T47D (cell line): ENCODE measurements at regions not wholly inside any gene's neighbourhood (a gene's known extent, or its start where the extent isn't known, plus 50 kb on each side); places are given as distances from the start of the nearest gene placed in this dataset.
"Not testable (repeated sequence)": the region's sequence is repeated elsewhere in the genome, so short reads cannot be mapped to it uniquely, and the experiment has no call there.

Source experiments
- DNase-seq, 2 experiments: peaks; one replicate each; pipeline versions ENCODE4 v3.0.0 to v3.0.0-alpha.2; 2011 to 2012; ENCODE audit warnings: low read depth in 1 of 2, low spot score in 1 of 2
- JUND ChIP-seq: IDR thresholded peaks from 2 replicates; pipeline ENCODE4 v1.6.1; 2012; ENCODE audit warnings: low read depth
- in situ Hi-C: cut with HindIII; loops from 2 replicates; pipeline ENCODE4 v1.10.0; 2016; ENCODE audit warnings: low sequenced_read_pairs, low pct_unique_long_range_greater_than_20kb

GRCh38 chr9:82763656-82764055 lies 299.3 kb downstream of the RASEF start:
- in situ Hi-C loops: no loop called here
- peak; percentile 7 to 52 for DNase-seq
- no peak for TF ChIP-seq JUND

- no peak for TF ChIP-seq JUND
- in situ Hi-C loops: no loop called here
- DNase-seq: no peak
Observed at GRCh38 chr9:82764061-82764668, 298.8 kb downstream of the RASEF start.

GRCh38 chr9:82774707-82775231 lies 288.2 kb downstream of the RASEF start:
- DNase-seq, in situ Hi-C loops: not testable (repeated sequence)

GRCh38 chr9:82776508-82776907 lies 286.4 kb downstream of the RASEF start:
- TF ChIP-seq JUND: no peak
- in situ Hi-C loops: no loop called here
- DNase-seq: no peak

GRCh38 chr9:82777366-82777765 lies 285.6 kb downstream of the RASEF start:
- in situ Hi-C loops: no loop called here
- no peak for TF ChIP-seq JUND
- DNase-seq: no peak

GRCh38 chr9:82778923-82779322 lies 284.0 kb downstream of the RASEF start:
- DNase-seq, in situ Hi-C loops: not testable (repeated sequence)

GRCh38 chr9:82780017-82780416 lies 282.9 kb downstream of the RASEF start:
- no peak for DNase-seq
- in situ Hi-C loops: no loop called here

GRCh38 chr9:82781921-82782392 lies 281.0 kb downstream of the RASEF start:
- no peak for TF ChIP-seq JUND
- DNase-seq: no peak
- in situ Hi-C loops: no loop called here

More at GRCh38 chr9:82780017-82780416, 282.9 kb downstream of the RASEF start:
- no peak for TF ChIP-seq JUND

GRCh38 chr9:82783045-82783444 lies 279.9 kb downstream of the RASEF start:
- no peak for TF ChIP-seq JUND
- no peak for DNase-seq
- in situ Hi-C loops: no loop called here

- in situ Hi-C loops: no loop called here
Observed at GRCh38 chr9:82784589-82784988, 278.4 kb downstream of the RASEF start.

GRCh38 chr9:82789155-82789824 lies 273.7 kb downstream of the RASEF start:
- no peak for DNase-seq
- no peak for TF ChIP-seq JUND

More at GRCh38 chr9:82784589-82784988, 278.4 kb downstream of the RASEF start:
- no peak for TF ChIP-seq JUND
- no peak for DNase-seq

GRCh38 chr9:82790875-82791274 lies 272.1 kb downstream of the RASEF start:
- TF ChIP-seq JUND: no peak
- DNase-seq: no peak
- in situ Hi-C loops: no loop called here

More at GRCh38 chr9:82789155-82789824, 273.7 kb downstream of the RASEF start:
- in situ Hi-C loops: no loop called here

GRCh38 chr9:82791692-82792091 lies 271.2 kb downstream of the RASEF start:
- DNase-seq: no peak

More at GRCh38 chr9:82791692-82792091, 271.2 kb downstream of the RASEF start:
- TF ChIP-seq JUND: no peak
- in situ Hi-C loops: no loop called here
